ENCODE measurements at regions not wholly inside any gene's neighbourhood (a gene's known extent, or its start where the extent isn't known, plus 50 kb on each side); places are given as distances from the start of the nearest gene placed in this dataset.

GRCh38 chrX:40304115-40304514 lies 206.4 kb upstream of the BCOR start:
- DNase-seq = no peak

- DNase-seq = no peak
Measured at GRCh38 chrX:40303256-40304077, 205.7 kb upstream of the BCOR start.

GRCh38 chrX:40300286-40300890 lies 202.6 kb upstream of the BCOR start:
- DNase-seq = no peak

GRCh38 chrX:40299641-40300046 lies 201.9 kb upstream of the BCOR start:
- DNase-seq = no peak

- peak; percentile 69 for DNase-seq
Measured at GRCh38 chrX:40298572-40299479, 201.1 kb upstream of the BCOR start.

- no peak for DNase-seq
Measured at GRCh38 chrX:40298069-40298468, 200.3 kb upstream of the BCOR start.

GRCh38 chrX:40291553-40291952 lies 193.8 kb upstream of the BCOR start:
- DNase-seq = no peak

- DNase-seq = no peak
Measured at GRCh38 chrX:40290517-40290916, 192.8 kb upstream of the BCOR start.

- no peak for DNase-seq
Measured at GRCh38 chrX:40285876-40286275, 188.1 kb upstream of the BCOR start.

- DNase-seq = no peak
Measured at GRCh38 chrX:40284852-40285251, 187.1 kb upstream of the BCOR start.

DNA sequence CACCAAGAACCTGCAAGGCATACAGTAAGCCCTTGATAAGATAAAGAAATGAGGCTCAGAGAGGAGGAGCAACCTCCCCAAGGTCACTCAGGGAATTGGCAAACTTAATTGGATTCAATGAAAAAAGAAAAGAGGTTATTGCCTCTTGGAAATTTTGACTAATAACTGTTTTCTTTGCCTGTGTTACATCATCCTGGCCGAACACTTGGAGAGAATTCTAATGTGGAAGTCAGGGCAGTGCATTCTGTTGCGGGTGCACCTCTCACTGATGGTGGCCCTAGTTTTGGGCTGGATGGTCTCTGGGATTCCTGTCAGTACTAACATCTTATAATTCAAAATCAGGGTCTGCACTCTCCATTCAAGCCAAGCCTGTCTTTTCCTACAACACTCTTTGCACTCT lies 186.2 kb upstream of the BCOR start:
- no peak for DNase-seq

DNA sequence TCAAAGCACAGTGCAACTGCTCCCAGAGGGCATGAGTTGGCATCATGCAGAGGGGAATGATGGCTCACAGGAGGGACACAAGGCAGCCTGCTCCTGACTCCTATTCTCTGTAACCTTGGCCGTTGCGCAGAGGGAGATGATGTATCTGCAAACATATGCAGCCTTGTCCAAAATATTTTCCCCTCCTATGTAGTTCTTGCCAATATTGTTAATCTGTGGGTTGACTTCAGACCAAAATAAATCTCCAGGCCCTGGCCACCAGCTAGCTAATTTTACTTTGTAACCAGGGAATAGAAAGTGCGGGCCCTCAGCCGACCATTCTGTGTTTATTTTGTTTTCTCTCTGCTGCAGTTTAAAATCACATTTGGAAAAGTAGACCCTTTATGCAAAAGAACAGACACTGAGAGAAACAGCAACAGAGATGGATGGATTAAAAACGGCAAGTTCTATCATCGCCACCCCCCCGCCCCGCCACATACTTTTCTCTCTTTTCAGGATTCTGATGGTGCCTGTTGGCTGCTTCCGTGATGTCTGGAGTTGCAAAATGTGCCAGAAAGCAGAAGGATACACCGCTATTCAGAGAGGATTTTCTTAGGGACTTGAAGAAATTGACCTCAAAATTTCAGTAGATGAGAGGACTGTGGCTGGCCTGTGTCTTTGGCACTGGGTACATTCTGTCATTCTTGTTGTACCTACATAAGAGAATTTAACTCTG lies 185.3 kb upstream of the BCOR start:
- peak; percentile 39 for DNase-seq

GRCh38 chrX:40282348-40282747 lies 184.6 kb upstream of the BCOR start:
- DNase-seq = no peak

- no peak for DNase-seq
Measured at GRCh38 chrX:40281336-40282005, 183.7 kb upstream of the BCOR start.

GRCh38 chrX:40279762-40280161 lies 182.0 kb upstream of the BCOR start:
- DNase-seq = no peak

DNA sequence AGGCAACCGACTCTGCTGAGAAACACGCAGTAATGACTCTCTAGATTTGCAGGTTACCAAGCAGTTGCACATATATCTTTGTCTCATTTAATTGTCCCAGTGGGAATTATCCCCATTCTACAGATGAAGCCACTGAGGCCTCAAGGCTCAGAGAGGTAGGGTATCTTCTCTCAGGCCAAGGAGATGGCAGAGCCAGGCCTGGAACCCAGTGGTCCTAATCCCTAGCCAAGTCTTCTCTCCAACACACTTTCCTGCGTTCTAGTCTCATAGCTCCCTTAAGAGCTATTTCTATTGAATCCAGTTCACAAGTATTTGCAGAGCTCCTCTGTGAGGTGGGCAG lies 181.3 kb upstream of the BCOR start:
- DNase-seq = no peak

DNA sequence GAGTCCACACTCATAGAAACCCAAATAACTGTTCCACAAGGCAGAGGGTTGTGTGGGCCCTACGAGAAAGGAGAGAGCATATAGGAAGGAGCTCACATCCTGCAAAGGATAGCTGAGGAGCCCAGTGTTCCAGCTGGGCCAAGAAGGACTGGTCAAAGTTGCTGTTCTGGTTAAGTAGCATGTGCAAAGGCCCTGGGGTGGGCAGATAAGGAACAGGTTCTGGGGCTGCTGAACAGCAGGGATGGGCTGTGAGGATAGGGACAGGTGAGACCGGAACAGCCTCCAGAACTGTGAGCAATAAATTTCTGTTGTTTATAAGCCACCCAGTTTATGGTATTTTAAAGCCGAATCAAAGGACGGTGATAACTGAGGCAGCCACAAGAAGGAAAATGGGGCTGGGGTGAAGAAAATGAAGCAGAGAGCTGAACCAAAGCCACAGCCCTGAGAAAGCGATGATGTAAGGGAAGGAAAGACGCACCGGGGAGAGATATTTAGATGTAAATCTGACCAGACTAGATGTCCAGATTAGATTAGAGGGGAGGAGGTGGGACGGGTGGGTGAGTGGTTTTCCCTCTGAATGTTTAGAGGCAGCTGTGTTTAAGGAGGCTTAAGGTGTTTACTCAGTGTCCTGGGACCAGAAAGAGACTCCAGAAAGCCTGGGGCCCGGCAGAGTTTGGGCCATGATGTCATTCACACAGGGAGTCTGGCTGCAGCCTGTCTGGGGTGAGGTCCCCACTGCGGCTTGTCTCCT lies 180.8 kb upstream of the BCOR start:
- peak; percentile 57 for DNase-seq

DNA sequence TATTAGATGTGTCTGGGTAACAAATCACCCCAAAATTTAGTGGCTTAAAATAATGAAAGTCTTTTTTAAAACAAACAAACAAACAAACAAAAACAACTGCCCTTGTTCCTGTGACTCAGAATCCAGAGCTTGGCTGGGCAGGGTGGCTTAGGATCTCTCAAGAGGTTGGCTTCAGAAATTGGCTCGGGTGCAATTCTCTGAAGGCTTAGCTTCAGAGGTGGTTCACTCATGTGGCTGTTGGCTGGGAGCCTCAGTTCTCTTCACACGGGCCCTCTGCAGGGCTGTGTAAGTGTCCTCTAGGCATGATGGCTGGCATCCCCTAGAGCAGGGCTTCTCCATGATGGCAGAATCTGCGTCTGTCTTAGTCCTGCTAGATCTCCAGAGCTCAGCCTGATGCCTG lies 179.9 kb upstream of the BCOR start:
- DNase-seq = no peak

DNA sequence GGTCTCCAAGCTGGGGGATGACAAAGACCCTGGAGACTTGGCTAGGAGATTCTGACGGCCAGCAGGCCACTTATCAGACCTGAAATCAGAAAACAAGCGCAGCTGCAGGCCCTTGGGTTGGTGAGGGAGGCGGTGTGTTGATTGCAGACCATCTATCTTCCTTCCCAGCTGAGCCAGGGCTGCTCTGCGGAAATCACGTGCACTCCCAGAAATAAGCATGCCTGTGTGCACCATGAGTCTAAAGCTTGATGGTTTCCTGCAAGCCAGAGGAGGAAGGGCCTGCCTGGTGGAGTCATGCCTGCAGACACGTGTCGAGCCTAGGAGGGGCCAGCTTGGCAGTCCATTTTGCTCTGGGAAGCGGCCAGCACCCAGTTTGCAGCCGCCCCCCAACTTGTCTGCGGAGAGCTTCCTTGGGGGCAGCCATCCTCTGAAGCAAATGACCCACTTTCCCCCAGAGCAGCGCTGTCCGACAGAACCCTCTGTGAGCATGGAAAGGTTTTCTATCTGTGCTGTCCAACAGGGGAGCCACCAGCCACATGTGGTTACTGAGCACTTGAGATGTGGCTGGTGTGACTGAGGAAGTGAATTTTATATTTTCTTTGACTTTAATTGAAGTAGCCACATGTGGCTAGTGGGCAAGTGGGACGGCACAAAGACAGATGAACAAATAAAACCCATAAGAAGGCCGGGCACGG lies 175.7 kb upstream of the BCOR start:
- DNase-seq = peak; percentile 44

GRCh38 chrX:40272776-40273175 lies 175.0 kb upstream of the BCOR start:
- DNase-seq = no peak

DNA sequence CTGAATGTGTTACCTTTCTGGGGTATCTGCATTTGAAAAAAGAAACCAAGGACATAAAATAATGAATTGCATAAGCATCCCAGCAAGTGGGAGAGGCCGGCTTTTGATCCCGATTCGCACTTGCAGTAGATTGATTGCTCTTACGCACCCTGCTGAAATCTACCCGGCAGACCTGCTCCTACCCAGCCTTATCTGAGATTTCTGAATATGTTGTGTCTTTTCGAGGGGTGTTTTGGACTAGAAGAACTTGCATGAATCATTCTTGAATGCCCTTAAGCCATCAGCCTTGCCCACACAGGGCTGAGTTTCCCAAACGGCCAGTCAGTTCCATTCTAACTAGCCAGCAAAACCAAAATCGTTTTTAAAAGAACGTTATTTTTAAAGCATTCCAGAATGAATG lies 174.4 kb upstream of the BCOR start:
- DNase-seq = no peak

Measured in right hindlimb (tissue), 1 donor.